DND-41 (cell line): ENCODE measurements at regions not wholly inside any gene's neighbourhood (a gene's known extent, or its start where the extent isn't known, plus 50 kb on each side); places are given as distances from the start of the nearest gene placed in this dataset.

Source experiments
- ATAC-seq: fragments of 200-7000 bp; cut with Tn5 transposase; 3 replicates; pipeline ENCODE4 v1.9.1; 2021; ENCODE audit warnings: low read depth; ENCODE audit not compliant: insufficient read depth
- DNase-seq: peaks from one replicate; pipeline ENCODE4 v3.0.0-alpha.2; 2020
- H2AFZ ChIP-seq: 2 replicates; pipeline ENCODE4 v1.6.0; 2012; ENCODE audit warnings: low read depth, low read length
- H3K27ac ChIP-seq: 2 replicates; pipeline ENCODE4 v1.5.1; 2012; ENCODE audit warnings: low read length, inconsistent platforms
- H3K27me3 ChIP-seq: fragments of 200-600 bp; sonication (generic); 2 replicates; pipeline ENCODE4 v1.6.0; 2012; ENCODE audit warnings: low read length, mild to moderate bottlenecking, inconsistent platforms; ENCODE audit not compliant: insufficient read depth, poor library complexity
- H3K36me3 ChIP-seq: 2 replicates; pipeline ENCODE4 v1.5.1; 2012; ENCODE audit warnings: low read length, inconsistent platforms; ENCODE audit not compliant: insufficient read depth
- H3K4me1 ChIP-seq: 2 replicates; pipeline ENCODE4 v1.5.1; 2012; ENCODE audit warnings: mild to moderate bottlenecking, low read length; ENCODE audit not compliant: insufficient read depth
- H3K4me2 ChIP-seq: 2 replicates; pipeline ENCODE4 v1.6.0; 2012; ENCODE audit warnings: mild to moderate bottlenecking, moderate library complexity, low read length, inconsistent platforms; ENCODE audit not compliant: insufficient read depth
- H3K4me3 ChIP-seq, 2 experiments: fragments of 200-600 bp in 1 of 2; shearing (Covaris generic) in 1 of 2; 2 replicates each; pipeline ENCODE4 v1.5.1; 2012 to 2016; ENCODE audit warnings: inconsistent platforms in 2 of 2, low read length in 2 of 2, mild to moderate bottlenecking in 2 of 2, low read depth in 1 of 2, moderate library complexity in 1 of 2
- H3K79me2 ChIP-seq: 2 replicates; pipeline ENCODE4 v1.6.0; 2012; ENCODE audit warnings: low read length, inconsistent platforms; ENCODE audit not compliant: insufficient read depth
- H3K9ac ChIP-seq: 2 replicates; pipeline ENCODE4 v1.6.0; 2012; ENCODE audit warnings: low read depth, mild to moderate bottlenecking, inconsistent platforms, low read length, moderate library complexity
- H3K9me3 ChIP-seq: 2 replicates; pipeline ENCODE4 v1.5.1; 2012; ENCODE audit warnings: low read length, moderate library complexity, mild to moderate bottlenecking, inconsistent platforms; ENCODE audit not compliant: insufficient read depth, severe bottlenecking
- H4K20me1 ChIP-seq: 2 replicates; pipeline ENCODE4 v1.6.0; 2012; ENCODE audit warnings: low read length; ENCODE audit not compliant: insufficient read depth
- CTCF ChIP-seq: IDR thresholded peaks from 2 replicates; pipeline ENCODE4 v1.5.1; 2012; ENCODE audit warnings: borderline replicate concordance, low read length, moderate library complexity, mild to moderate bottlenecking; ENCODE audit not compliant: poor library complexity, severe bottlenecking; ENCODE audit errors: extremely low read depth
- EZH2 ChIP-seq: IDR thresholded peaks from 3 replicates; pipeline ENCODE4 v1.6.1; 2012; ENCODE audit warnings: borderline replicate concordance, low read depth, mild to moderate bottlenecking, moderate library complexity, low read length, inconsistent platforms; ENCODE audit not compliant: severe bottlenecking

- Histone ChIP-seq H3K4me1 (no peaks in the 10 kb centered on the region), H3K79me2 (no peaks in the 10 kb centered on the region), H3K9ac (no peak overlapping the region), H3K27ac (no peak overlapping the region), H3K9me3 (no peaks in the 10 kb centered on the region), H3K36me3 (no peaks in the 10 kb centered on the region), H3K4me2 (no peak overlapping the region), H4K20me1 (no peaks in the 10 kb centered on the region), H3K27me3 (no peaks in the 10 kb centered on the region), H3K4me3 (no peak overlapping the region), H2AFZ (no peak overlapping the region)
- ATAC-seq (no peak), DNase-seq (no peak)
- TF ChIP-seq CTCF (no peak), EZH2 (no peak)
Measured at GRCh38 chr5:68015381-68016302, 199.9 kb upstream of the PIK3R1 start.

DNA sequence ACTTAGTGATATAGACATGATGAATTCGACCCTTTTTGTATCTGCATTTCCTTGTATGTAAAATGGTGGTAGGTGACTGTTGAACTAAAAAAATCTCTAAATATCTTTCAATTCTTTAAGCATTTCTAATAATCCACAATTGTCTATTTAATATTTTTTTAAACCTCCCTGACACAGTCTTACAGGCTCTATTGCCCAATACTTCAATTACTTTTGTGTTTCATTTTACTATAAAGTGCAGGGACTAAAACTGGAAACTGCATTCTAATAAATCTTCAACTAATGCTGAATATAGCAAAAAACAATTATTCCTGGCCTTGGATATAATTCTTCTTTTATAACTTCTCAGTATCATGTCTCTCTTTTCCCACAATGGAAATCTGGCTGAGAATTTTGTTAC, 202.7 kb upstream of the PIK3R1 start:
- no peak overlapping the region for H3K9ac ChIP-seq
- no peaks in the 10 kb centered on the region for H3K9me3 ChIP-seq
- ATAC-seq (no peak), DNase-seq (no peak)
- H3K27me3 ChIP-seq: no peaks in the 10 kb centered on the region
- no peak overlapping the region for H3K27ac ChIP-seq
- no peaks in the 10 kb centered on the region for H3K79me2 ChIP-seq
- H3K4me1 ChIP-seq: no peaks in the 10 kb centered on the region
- no peak overlapping the region for H2AFZ ChIP-seq
- no peak overlapping the region for H3K4me3 ChIP-seq
- no peaks in the 10 kb centered on the region for H3K36me3 ChIP-seq
- no peak overlapping the region for H3K4me2 ChIP-seq
- H4K20me1 ChIP-seq: no peaks in the 10 kb centered on the region
- no peak for TF ChIP-seq EZH2
- TF ChIP-seq CTCF: no peak

GRCh38 chr5:68012429-68012828, 203.1 kb upstream of the PIK3R1 start:
- H3K36me3 ChIP-seq: no peaks in the 10 kb centered on the region
- no peaks in the 10 kb centered on the region for H3K27me3 ChIP-seq
- no peaks in the 10 kb centered on the region for H3K4me1 ChIP-seq
- H3K9me3 ChIP-seq: no peaks in the 10 kb centered on the region
- DNase-seq (no peak), ATAC-seq (no peak)
- H3K79me2 ChIP-seq: no peaks in the 10 kb centered on the region
- H3K4me3 ChIP-seq: no peak overlapping the region
- H3K27ac ChIP-seq: no peak overlapping the region
- TF ChIP-seq EZH2 (no peak), CTCF (no peak)
- no peak overlapping the region for H3K4me2 ChIP-seq
- no peak overlapping the region for H2AFZ ChIP-seq
- no peaks in the 10 kb centered on the region for H4K20me1 ChIP-seq
- H3K9ac ChIP-seq: no peak overlapping the region
